ENCODE measurements at regions not wholly inside any gene's neighbourhood (a gene's known extent, or its start where the extent isn't known, plus 50 kb on each side); places are given as distances from the start of the nearest gene placed in this dataset.
"Not testable (repeated sequence)": the region's sequence is repeated elsewhere in the genome, so short reads cannot be mapped to it uniquely, and the experiment has no call there.

DNA sequence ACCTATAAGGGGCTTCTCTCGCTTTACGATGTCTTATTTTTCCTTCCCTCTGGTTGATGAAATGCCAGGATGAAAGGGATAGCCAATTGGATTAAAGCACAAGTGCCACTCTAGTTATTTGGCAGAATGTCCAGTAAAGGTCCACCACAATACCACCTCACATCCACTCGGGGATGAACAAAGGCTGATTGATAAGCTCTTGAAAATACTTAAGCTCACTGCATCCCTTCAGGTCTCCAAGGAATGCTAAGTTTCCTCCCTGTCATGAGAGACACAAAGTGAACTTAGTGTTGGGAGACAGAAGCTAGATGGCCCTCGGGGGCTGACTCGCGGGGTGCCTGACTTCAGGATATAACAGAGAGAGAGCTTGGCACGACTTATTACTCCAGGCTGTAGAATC, 185.9 kb upstream of the ZNF644 start:
- not testable (repeated sequence) for DNase-seq

DNA sequence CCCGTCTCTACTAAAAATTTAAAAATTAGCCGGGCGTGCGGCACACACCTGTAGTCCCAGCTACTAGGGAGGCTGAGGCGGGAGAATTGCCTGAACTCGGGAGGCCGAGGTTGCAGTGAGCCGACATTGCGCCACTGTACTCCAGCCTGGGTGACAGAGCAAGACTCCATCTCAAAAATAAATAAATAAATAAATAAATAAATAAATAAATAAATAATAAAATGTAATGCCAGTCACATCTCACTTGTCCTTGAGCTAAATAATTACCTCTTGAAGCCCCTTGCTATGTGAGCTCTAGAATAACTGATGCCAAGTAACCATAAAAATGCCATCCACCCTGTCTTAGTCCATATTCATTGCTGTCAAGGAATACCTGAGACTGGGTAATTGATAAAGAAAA, 182.3 kb upstream of the ZNF644 start:
- not testable (repeated sequence) for DNase-seq

GRCh38 chr1:91201694-91202093, 179.9 kb upstream of the ZNF644 start:
- DNase-seq = no peak

- no peak for DNase-seq
Measured at GRCh38 chr1:91201176-91201575, 179.3 kb upstream of the ZNF644 start.

DNA sequence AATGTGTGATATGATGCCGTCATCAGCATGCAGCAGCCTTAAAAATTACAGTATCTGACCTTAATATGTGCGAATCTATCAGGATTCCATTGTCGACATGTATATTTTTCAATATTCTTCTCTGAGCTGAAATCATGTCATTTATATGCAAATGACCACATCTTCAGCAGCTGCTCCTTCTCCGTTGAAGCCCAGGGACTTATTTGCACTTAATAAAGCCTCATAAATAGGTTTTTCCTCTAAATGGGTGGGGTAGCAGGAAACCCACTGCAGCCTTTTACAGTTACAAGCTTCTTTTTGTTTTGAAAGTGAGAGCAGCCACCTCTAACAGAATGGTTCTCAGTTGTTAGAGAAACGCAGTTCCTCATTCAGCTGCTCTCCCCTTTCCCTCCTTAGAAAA, 178.8 kb upstream of the ZNF644 start:
- DNase-seq = no peak

DNA sequence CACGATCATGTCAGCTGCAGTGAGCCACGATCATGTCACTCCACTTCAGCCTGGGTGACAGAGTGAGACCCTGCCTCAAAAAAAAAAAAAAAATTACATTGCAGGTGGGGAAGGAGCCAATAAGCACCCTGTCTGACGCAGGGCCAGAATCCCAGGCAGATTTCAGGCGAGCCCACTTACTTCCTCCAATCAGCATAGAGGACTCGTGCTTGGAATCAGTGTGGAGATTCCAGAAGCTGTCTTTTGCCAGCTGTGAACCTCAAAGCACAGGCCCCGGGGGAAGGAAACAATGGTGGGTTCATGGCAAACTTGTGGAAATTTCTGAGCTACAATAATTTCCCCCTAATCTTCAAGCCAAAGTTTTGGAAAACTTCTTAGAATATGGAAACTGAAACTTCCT, 178.2 kb upstream of the ZNF644 start:
- DNase-seq = no peak

- DNase-seq = no peak
Measured at GRCh38 chr1:91190996-91191395, 169.2 kb upstream of the ZNF644 start.

DNA sequence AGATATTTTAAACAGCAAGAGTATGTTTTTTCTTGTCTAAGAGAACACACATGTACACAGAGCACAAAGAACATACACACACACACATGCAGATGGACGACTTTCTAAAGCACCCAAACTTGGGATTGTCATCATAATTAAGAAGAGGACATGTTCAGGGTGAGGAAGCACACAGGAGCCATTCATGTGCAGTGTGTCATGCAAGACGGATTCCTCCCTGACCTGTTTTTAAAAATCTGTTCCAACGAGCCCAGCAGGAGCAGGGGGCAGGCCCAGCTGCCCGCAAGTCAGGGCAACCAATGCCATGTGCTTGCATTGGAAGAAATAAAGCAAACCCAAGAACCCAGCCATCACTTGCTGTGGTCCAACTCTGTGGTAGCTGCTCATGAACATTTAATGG, 167.3 kb upstream of the ZNF644 start:
- DNase-seq = no peak

GRCh38 chr1:91182807-91183206, 161.0 kb upstream of the ZNF644 start:
- not testable (repeated sequence) for DNase-seq

DNA sequence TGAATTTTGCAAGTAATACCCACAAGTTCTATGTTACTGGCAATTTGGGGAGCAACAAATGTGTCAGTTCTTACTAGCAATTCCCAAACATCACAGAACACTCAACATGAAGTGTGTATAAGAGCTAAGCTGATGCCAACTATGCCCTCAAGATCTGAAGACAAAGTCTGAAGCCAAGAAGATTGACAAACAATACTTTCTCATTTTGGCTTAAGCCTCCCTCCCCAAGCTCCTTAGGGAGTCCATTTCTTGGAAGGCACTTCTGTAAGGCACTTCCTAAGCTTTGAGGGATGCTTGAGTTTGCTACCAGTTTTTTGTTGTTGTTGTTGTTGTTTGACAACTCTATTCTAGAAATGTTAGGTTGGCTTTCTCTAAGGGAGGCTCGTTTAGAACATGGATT, 154.4 kb upstream of the ZNF644 start:
- no peak for DNase-seq

DNA sequence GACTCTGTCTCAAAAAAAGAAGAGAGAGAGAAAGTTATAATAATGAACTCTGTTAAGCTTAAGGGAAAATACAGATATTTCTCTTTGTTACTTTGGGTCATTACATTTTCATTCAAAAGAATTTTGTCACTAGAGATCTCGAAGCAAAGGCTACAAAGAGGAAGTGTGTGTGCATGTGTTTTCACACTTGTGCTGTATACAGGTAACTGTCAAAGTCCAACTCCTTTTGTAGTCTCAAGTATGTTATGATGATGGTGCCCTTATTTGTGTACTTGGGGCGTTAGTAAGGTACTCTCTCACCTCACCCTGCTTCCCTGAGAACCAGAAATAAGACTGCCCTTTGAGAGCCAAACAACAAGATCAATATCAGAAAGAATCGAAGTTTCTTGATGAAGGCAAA, 152.9 kb upstream of the ZNF644 start:
- DNase-seq = no peak

- no peak for DNase-seq
Measured at GRCh38 chr1:91173346-91173890, 151.6 kb upstream of the ZNF644 start.

- no peak for DNase-seq
Measured at GRCh38 chr1:91172541-91172940, 150.7 kb upstream of the ZNF644 start.

GRCh38 chr1:91171898-91172297, 150.1 kb upstream of the ZNF644 start:
- DNase-seq = no peak

- DNase-seq = no peak
Measured at GRCh38 chr1:91170571-91170970, 148.7 kb upstream of the ZNF644 start.

GRCh38 chr1:91166106-91166712, 144.4 kb upstream of the ZNF644 start:
- peak; percentile 41 for DNase-seq

DNA sequence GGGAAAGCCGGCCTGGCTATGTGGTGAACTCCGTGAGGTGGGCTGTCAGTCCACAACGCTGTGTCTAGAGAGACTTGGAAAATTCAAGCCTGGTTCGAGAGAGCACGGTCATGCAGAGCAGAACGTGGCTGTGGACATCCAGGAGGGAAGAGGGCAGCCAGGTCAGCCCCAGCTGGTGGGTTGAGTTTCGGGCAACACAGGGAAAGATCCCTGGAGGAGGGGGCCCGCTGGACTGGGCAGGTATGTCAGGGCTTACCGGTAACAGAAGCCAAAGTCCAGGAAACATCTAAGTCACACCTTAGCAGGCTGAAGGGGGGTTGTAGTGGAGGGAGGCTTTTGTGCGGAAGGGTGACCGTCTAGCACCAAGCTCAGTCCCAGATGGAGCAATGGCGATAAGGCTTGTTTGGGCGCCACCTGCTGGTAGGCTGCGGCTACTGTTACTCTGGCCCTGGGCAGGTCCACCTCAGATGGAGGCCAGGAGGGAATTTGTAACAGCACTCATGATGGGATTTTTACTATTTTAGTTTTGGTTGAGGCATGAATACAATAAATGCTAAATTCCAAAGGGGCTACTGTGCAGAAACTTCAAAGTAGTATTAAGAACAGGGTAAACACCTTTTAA, 143.3 kb upstream of the ZNF644 start:
- peak; percentile 60 for DNase-seq

GRCh38 chr1:91162613-91163012, 140.8 kb upstream of the ZNF644 start:
- DNase-seq = no peak

DNA sequence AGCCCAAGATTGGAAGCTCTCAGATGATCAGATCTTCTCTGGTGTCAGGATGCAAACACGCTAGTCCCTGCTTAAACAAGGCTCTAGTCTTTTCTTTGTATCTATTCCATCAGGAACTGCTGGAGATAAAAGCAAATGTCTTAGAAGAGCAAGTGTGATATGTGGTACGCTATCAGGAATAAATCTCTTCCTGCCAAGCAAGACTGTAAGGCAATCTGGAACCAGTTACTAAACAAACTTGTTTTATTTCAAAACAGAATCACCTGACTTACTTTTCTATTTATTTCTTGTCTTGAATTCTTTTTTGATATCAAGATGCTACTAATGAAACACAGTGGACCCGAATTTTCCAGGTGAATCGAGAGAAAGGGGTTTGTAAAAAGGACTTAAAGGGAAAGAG, 139.9 kb upstream of the ZNF644 start:
- DNase-seq = no peak

GRCh38 chr1:91161166-91161565, 139.3 kb upstream of the ZNF644 start:
- DNase-seq = no peak

- DNase-seq = no peak
Measured at GRCh38 chr1:91160363-91161075, 138.7 kb upstream of the ZNF644 start.

- DNase-seq = no peak
Measured at GRCh38 chr1:91153341-91153740, 131.5 kb upstream of the ZNF644 start.

DNA sequence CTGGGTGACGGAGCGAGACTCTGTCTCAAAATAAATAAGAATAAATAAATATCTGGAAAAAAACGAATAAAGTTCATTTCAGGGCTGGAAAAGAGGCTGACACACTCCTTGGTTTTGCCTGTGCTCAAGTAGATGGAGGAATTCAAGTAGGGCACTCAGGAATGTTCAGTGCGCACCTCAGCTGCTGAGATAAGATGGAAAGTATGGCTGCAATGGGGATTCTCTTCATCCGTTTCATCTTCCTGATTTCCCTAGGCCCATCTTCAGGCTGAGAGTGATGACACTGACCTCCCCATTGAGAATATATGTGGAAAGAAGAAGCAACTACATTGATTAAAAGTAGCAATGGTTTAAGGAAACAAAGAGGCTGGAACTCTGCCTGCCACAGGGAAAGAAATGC, 130.5 kb upstream of the ZNF644 start:
- no peak for DNase-seq

DNA sequence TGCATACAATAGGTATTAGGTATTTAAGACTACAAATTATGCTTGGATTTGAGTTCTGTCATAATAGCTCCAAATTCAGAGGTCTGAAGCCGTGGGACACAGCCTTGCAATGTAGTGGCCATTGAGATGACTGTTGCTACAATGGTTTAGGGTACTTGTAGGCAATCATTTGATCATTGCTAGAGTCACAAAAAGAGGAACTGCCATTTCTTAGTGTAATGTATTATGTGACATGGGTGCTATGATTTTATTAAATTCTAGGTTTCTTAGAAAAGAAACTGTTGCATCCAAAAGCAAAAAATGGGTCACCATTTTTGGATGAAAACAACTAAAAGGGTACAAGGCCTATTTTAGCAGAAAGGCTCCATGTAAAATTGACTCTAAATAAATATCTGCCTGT, 129.9 kb upstream of the ZNF644 start:
- no peak for DNase-seq

All from CD4-positive, alpha-beta T cell treated with Interleukin-12 subunit alpha and Interleukin-12 subunit beta, for 1 hour (primary cell).